IMR-90 (cell line): ENCODE measurements at regions not wholly inside any gene's neighbourhood (a gene's known extent, or its start where the extent isn't known, plus 50 kb on each side); places are given as distances from the start of the nearest gene placed in this dataset.

Source experiments
- ATAC-seq: fragments of 200-7000 bp; cut with Tn5 transposase; 2 replicates; pipeline ENCODE4 v1.9.1; 2020; ENCODE audit warnings: low read depth, mild to moderate bottlenecking, moderate library complexity
- BruUV-seq: library from RNA; stranded (reverse); fragments of 400-500 nt; replicated peaks from 2 replicates; lab custom pipeline; 2021; lab: Mats Ljungman, UMichigan
- CTCF ChIA-PET: fragments of 300-600 bp; formaldehyde crosslinking; extraction: SDS; loops from one replicate; lab custom pipeline; 2021; ENCODE audit warnings: antibody characterized with exemption; lab: Yijun Ruan, JAX
- POLR2A ChIA-PET: fragments of 300-600 bp; sonication (Branson Sonifier 250); formaldehyde crosslinking; loops from one replicate; lab custom pipeline; 2022; ENCODE audit warnings: antibody characterized with exemption; ENCODE audit not compliant: unreplicated experiment; lab: Charles Lee
- DNase-seq: peaks from one replicate; pipeline ENCODE4 v3.0.0; 2013
- H2AFZ ChIP-seq: replicated peaks from 2 replicates; pipeline ENCODE3; 2013; ENCODE audit warnings: low read length, mild to moderate bottlenecking; ENCODE audit not compliant: poor library complexity
- H2AK5ac ChIP-seq: 2 replicates; pipeline ENCODE4 v1.6.1; 2013; ENCODE audit warnings: low read depth, low read length, inconsistent platforms
- H2AK9ac ChIP-seq: replicated peaks from 2 replicates; pipeline ENCODE3; 2013; ENCODE audit warnings: mild to moderate bottlenecking, low read depth, low read length, moderate library complexity; ENCODE audit not compliant: poor library complexity
- H2BK120ac ChIP-seq: 2 replicates; pipeline ENCODE4 v1.6.1; 2013; ENCODE audit warnings: low read depth, low read length, inconsistent platforms
- H2BK15ac ChIP-seq: 3 replicates; pipeline ENCODE4 v1.6.1; 2013; ENCODE audit warnings: low read depth, low read length, inconsistent platforms
- H2BK20ac ChIP-seq: 2 replicates; pipeline ENCODE4 v1.6.1; 2013; ENCODE audit warnings: low read depth, mild to moderate bottlenecking, inconsistent platforms, low read length, moderate library complexity
- H2BK5ac ChIP-seq: 2 replicates; pipeline ENCODE4 v1.6.1; 2013; ENCODE audit warnings: mild to moderate bottlenecking, low read depth, low read length, inconsistent platforms; ENCODE audit not compliant: poor library complexity, severe bottlenecking
- H3K14ac ChIP-seq: replicated peaks from 2 replicates; pipeline ENCODE4 v1.6.1; 2013; ENCODE audit warnings: low read depth, low read length, inconsistent platforms
- H3K18ac ChIP-seq: 2 replicates; pipeline ENCODE4 v1.6.1; 2013; ENCODE audit warnings: low read depth, low read length, control low read depth
- H3K23ac ChIP-seq: 2 replicates; pipeline ENCODE4 v1.6.1; 2013; ENCODE audit warnings: low read depth, low read length, inconsistent platforms
- H3K27ac ChIP-seq: 2 replicates; pipeline ENCODE4 v1.5.1; 2013; ENCODE audit warnings: mild to moderate bottlenecking, control low read depth, low read length; ENCODE audit not compliant: insufficient read depth
- H3K27me3 ChIP-seq: 2 replicates; pipeline ENCODE4 v1.6.1; 2013; ENCODE audit warnings: low read length; ENCODE audit not compliant: control insufficient read depth, insufficient read depth
- H3K36me3 ChIP-seq: 2 replicates; pipeline ENCODE4 v1.6.1; 2013; ENCODE audit warnings: low read length, mixed read lengths; ENCODE audit not compliant: control insufficient read depth, insufficient read depth
- H3K4ac ChIP-seq: 2 replicates; pipeline ENCODE4 v1.6.1; 2013; ENCODE audit warnings: low read depth, low read length, inconsistent platforms
- H3K4me1 ChIP-seq: 2 replicates; pipeline ENCODE4 v1.6.1; 2013; ENCODE audit warnings: low read length, mixed read lengths; ENCODE audit not compliant: control insufficient read depth, insufficient read depth
- H3K4me2 ChIP-seq: 2 replicates; pipeline ENCODE4 v1.6.1; 2013; ENCODE audit warnings: low read depth, mild to moderate bottlenecking, control low read depth, low read length, moderate library complexity
- H3K4me3 ChIP-seq: 2 replicates; pipeline ENCODE4 v1.5.1; 2013; ENCODE audit warnings: low read depth, mild to moderate bottlenecking, control low read depth, low read length, moderate library complexity; ENCODE audit not compliant: insufficient read depth
- H3K56ac ChIP-seq: 2 replicates; pipeline ENCODE4 v1.6.1; 2013; ENCODE audit warnings: low read length, inconsistent platforms; ENCODE audit not compliant: insufficient read depth; ENCODE audit errors: extremely low read depth
- H3K79me1 ChIP-seq, 2 experiments: 2 replicates each; pipeline ENCODE4 v1.6.1; 2013; ENCODE audit warnings: low read length in 2 of 2, inconsistent platforms in 1 of 2, low read depth in 1 of 2
- H3K9ac ChIP-seq: 2 replicates; pipeline ENCODE4 v1.6.1; 2013; ENCODE audit warnings: low read depth, low read length, control low read depth
- H3K9me1 ChIP-seq: 2 replicates; pipeline ENCODE4 v1.6.1; 2013; ENCODE audit warnings: low read length, inconsistent platforms; ENCODE audit not compliant: insufficient read depth
- H3K9me3 ChIP-seq: 2 replicates; pipeline ENCODE4 v1.6.1; 2013; ENCODE audit warnings: low read length; ENCODE audit not compliant: control insufficient read depth, insufficient read depth
- H4K20me1 ChIP-seq: 2 replicates; pipeline ENCODE4 v1.6.1; 2013; ENCODE audit warnings: low read length, inconsistent platforms; ENCODE audit not compliant: insufficient read depth
- H4K5ac ChIP-seq: 2 replicates; pipeline ENCODE4 v1.6.1; 2013; ENCODE audit warnings: mild to moderate bottlenecking, low read depth, low read length, control low read depth
- H4K8ac ChIP-seq, 2 experiments: 2 replicates each; pipeline ENCODE4 v1.6.1; 2013; ENCODE audit warnings: low read depth in 2 of 2, low read length in 2 of 2, control low read depth in 1 of 2, inconsistent platforms in 1 of 2
- H4K91ac ChIP-seq: 2 replicates; pipeline ENCODE4 v1.6.1; 2013; ENCODE audit warnings: low read depth, low read length, inconsistent platforms; ENCODE audit not compliant: insufficient read depth
- BHLHE40 ChIP-seq: fragments of 150-350 bp; IDR thresholded peaks from 2 replicates; pipeline ENCODE4 v1.6.1; 2016; ENCODE audit warnings: mild to moderate bottlenecking, low read depth, low read length
- CEBPB ChIP-seq: IDR thresholded peaks from 2 replicates; pipeline ENCODE4 v1.6.1; 2012; ENCODE audit warnings: low read depth, low read length, improper control_type of control experiment
- CHD1 ChIP-seq: IDR thresholded peaks from 2 replicates; pipeline ENCODE4 v1.6.1; 2012; ENCODE audit warnings: low read depth, low read length, improper control_type of control experiment
- FOS ChIP-seq: fragments of 150-350 bp; IDR thresholded peaks from 2 replicates; pipeline ENCODE4 v1.6.1; 2016; ENCODE audit warnings: low read depth, low read length
- MAFK ChIP-seq: IDR thresholded peaks from 2 replicates; pipeline ENCODE4 v1.6.1; 2012; ENCODE audit warnings: low read depth, low read length, improper control_type of control experiment
- MAZ ChIP-seq: IDR thresholded peaks from 2 replicates; pipeline ENCODE4 v1.6.1; 2012; ENCODE audit warnings: low read depth, mild to moderate bottlenecking, low read length, improper control_type of control experiment, moderate library complexity, borderline replicate concordance
- MXI1 ChIP-seq: IDR thresholded peaks from 2 replicates; pipeline ENCODE4 v1.6.1; 2012; ENCODE audit warnings: low read depth, mild to moderate bottlenecking, low read length, moderate library complexity, borderline replicate concordance
- NFE2L2 ChIP-seq: fragments of 150-350 bp; IDR thresholded peaks from 2 replicates; pipeline ENCODE4 v1.6.1; 2016; ENCODE audit warnings: low read depth, mild to moderate bottlenecking, low read length
- POLR2A ChIP-seq: IDR thresholded peaks from 2 replicates; pipeline ENCODE4 v1.6.1; 2012; ENCODE audit warnings: mild to moderate bottlenecking, low read depth, low read length
- RAD21 ChIP-seq: IDR thresholded peaks from 2 replicates; pipeline ENCODE4 v1.6.1; 2012; ENCODE audit warnings: low read length, improper control_type of control experiment
- RCOR1 ChIP-seq: IDR thresholded peaks from 2 replicates; pipeline ENCODE4 v1.6.1; 2012; ENCODE audit warnings: mild to moderate bottlenecking, low read length, improper control_type of control experiment; ENCODE audit not compliant: insufficient replicate concordance
- RFX5 ChIP-seq: IDR thresholded peaks from 2 replicates; pipeline ENCODE4 v1.8.0; 2012; ENCODE audit warnings: low read depth, mild to moderate bottlenecking, low read length, moderate library complexity
- SMC3 ChIP-seq: fragments of 150-350 bp; IDR thresholded peaks from 2 replicates; pipeline ENCODE4 v1.6.1; 2016; ENCODE audit warnings: low read depth, mild to moderate bottlenecking, antibody characterized with exemption, low read length, moderate library complexity
- USF2 ChIP-seq: fragments of 150-350 bp; IDR thresholded peaks from 2 replicates; pipeline ENCODE4 v1.6.1; 2017; ENCODE audit warnings: mild to moderate bottlenecking, antibody characterized with exemption, low read length, low read depth
- WGBS, 2 experiments: methylation state at CpG; one replicate each; pipeline versions ENCODE4 v1.1.5 to v1.1.7; 2013; ENCODE audit warnings: missing lambda C conversion rate in 2 of 2; ENCODE audit not compliant: insufficient read length in 1 of 2; ENCODE audit errors: extremely low coverage in 2 of 2; 5-methylcytosine and 5-hydroxymethylcytosine counted together
- dilution Hi-C: fragments of 300-500 bp; cut with HindIII; formaldehyde crosslinking; loops from one replicate; pipeline ENCODE4 v1.14.3; 2018; ENCODE audit warnings: low sequenced_read_pairs; ENCODE audit not compliant: unreplicated experiment
- in situ Hi-C: fragments of 300-500 bp; cut with MboI; formaldehyde crosslinking; loops from 3 replicates; pipeline ENCODE4 v1.14.3; 2019; ENCODE audit warnings: low sequenced_read_pairs, inconsistent platforms, mixed read lengths
- intact Hi-C: fragments of 100-400 bp; cut with micrococcal nuclease; formaldehyde crosslinking; loops from 2 replicates; pipeline ENCODE4 v1.10.0; 2022
- TF ChIP-seq, protein P1 (sequence below): fragments of 150-350 bp; IDR thresholded peaks from 2 replicates; pipeline ENCODE4 v1.6.1; 2016; ENCODE audit warnings: low read depth, mild to moderate bottlenecking, low read length, moderate library complexity, borderline replicate concordance
- TF ChIP-seq, protein P2 (sequence below): conservative IDR thresholded peaks from 2 replicates; pipeline ENCODE4 v1.5.1; 2012; ENCODE audit warnings: mild to moderate bottlenecking, low read depth, low read length, improper control_type of control experiment

- TF ChIP-seq FOS: no peak
- TF ChIP-seq MXI1: no peak
- no peak for TF ChIP-seq SMC3
- no peak for TF ChIP-seq POLR2A
- TF ChIP-seq RCOR1: no peak
- no peak for TF ChIP-seq RAD21
- no peak for TF ChIP-seq NFE2L2
- TF ChIP-seq MAZ: no peak
- TF ChIP-seq, protein P1, sequence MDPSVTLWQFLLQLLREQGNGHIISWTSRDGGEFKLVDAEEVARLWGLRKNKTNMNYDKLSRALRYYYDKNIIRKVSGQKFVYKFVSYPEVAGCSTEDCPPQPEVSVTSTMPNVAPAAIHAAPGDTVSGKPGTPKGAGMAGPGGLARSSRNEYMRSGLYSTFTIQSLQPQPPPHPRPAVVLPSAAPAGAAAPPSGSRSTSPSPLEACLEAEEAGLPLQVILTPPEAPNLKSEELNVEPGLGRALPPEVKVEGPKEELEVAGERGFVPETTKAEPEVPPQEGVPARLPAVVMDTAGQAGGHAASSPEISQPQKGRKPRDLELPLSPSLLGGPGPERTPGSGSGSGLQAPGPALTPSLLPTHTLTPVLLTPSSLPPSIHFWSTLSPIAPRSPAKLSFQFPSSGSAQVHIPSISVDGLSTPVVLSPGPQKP: no peak
- TF ChIP-seq CEBPB: no peak
- no peak for TF ChIP-seq RFX5
- TF ChIP-seq BHLHE40: no peak
- TF ChIP-seq, protein P2, sequence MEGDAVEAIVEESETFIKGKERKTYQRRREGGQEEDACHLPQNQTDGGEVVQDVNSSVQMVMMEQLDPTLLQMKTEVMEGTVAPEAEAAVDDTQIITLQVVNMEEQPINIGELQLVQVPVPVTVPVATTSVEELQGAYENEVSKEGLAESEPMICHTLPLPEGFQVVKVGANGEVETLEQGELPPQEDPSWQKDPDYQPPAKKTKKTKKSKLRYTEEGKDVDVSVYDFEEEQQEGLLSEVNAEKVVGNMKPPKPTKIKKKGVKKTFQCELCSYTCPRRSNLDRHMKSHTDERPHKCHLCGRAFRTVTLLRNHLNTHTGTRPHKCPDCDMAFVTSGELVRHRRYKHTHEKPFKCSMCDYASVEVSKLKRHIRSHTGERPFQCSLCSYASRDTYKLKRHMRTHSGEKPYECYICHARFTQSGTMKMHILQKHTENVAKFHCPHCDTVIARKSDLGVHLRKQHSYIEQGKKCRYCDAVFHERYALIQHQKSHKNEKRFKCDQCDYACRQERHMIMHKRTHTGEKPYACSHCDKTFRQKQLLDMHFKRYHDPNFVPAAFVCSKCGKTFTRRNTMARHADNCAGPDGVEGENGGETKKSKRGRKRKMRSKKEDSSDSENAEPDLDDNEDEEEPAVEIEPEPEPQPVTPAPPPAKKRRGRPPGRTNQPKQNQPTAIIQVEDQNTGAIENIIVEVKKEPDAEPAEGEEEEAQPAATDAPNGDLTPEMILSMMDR: no peak
- TF ChIP-seq CHD1: no peak
- no peak for TF ChIP-seq USF2
- TF ChIP-seq MAFK: no peak
- no CpG with 5 or more reads among the region's 1 CpG for WGBS, 2 experiments
- Histone ChIP-seq H3K27ac (no peak overlapping the region), H3K9me3 (peaks cover 2% of the 10 kb centered on the region; the same call in 1 of the 2 replicates), H3K9me1 (no peaks in the 10 kb centered on the region), H4K91ac (no peak overlapping the region), H3K4me2 (no peak overlapping the region), H3K14ac (no peak overlapping the region), H3K36me3 (no peaks in the 10 kb centered on the region), H3K4me3 (no peak overlapping the region), H2BK20ac (no peak overlapping the region), H2AFZ (no peak overlapping the region), H2BK5ac (no peak overlapping the region), H3K9ac (no peak overlapping the region), H3K4ac (no peak overlapping the region), H3K18ac (no peak overlapping the region), H3K4me1 (no peaks in the 10 kb centered on the region), H4K20me1 (no peaks in the 10 kb centered on the region), H4K5ac (no peak overlapping the region), H2AK5ac (no peak overlapping the region), H2BK15ac (no peak overlapping the region), H2BK120ac (no peak overlapping the region), H3K56ac (no peak overlapping the region), H3K23ac (no peak overlapping the region), H3K79me1 (no peaks in the 10 kb centered on the region), H4K8ac (no peak overlapping the region), H2AK9ac (no peak overlapping the region), H3K27me3 (no peaks in the 10 kb centered on the region)
- dilution Hi-C loops: no loop called here
- ChIA-PET CTCF (no interaction called here), POLR2A (no interaction called here)
- intact Hi-C loops: no loop called here
- no TSS peak for BruUV-seq
- no peak for DNase-seq
- in situ Hi-C loops: no loop called here
- ATAC-seq: no peak
These were observed 993.0 kb upstream of the PRMT6 start for GRCh38 chr1:106063510-106063909.
